Stimulated activated CD8-positive, alpha-beta memory T cell treated with anti-CD3 and anti-CD28 coated beads, Interleukin-2, amount 100 ng/mL, for 48 hours (primary cell): ENCODE measurements at regions not wholly inside any gene's neighbourhood (a gene's known extent, or its start where the extent isn't known, plus 50 kb on each side); places are given as distances from the start of the nearest gene placed in this dataset.
"Not testable (repeated sequence)": the region's sequence is repeated elsewhere in the genome, so short reads cannot be mapped to it uniquely, and the experiment has no call there.

Source experiments
- DNase-seq, 2 donors: peaks; one replicate each; pipeline ENCODE4 v3.0.0-alpha.2; 2020; ENCODE audit warnings: low read depth in 2 of 2

DNA sequence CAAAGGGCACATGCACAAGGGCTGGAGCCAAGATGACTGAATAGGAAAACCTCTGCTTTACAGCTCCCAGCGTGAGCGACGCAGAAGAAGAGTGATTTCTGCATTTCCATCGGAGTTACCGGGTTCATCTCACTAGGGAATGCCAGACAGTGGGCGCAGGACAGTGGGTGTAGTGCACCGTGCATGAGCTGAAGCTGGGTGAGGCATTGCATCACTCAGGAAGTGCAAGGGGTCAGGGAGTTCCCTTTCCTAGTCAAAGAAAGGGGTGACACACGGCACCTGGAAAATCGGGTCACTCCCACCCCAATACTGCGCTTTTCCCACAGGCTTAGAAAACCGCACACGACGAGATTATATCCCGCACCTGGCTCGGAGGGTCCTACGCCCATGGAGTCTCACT, 64.5 kb upstream of the HTR1E start:
- not testable (repeated sequence) for DNase-seq

DNA sequence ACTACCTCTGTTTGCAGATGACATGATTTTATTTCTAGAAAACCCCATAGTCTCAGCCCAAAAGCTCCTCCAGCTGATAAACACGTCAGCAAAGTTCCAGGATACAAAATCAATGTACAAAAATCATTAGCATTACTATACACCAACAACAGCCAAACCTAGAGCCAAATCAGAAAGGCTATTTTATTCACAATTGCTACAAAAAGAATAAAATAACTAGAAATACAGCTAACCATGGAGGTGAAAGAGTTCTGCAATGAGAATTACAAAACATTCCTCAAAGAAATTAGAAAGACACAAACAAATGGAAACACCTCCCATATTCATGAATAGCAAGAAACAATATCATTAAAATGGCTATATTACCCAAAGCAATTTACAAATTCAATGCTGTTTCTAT, 65.6 kb upstream of the HTR1E start:
- DNase-seq: no peak

DNA sequence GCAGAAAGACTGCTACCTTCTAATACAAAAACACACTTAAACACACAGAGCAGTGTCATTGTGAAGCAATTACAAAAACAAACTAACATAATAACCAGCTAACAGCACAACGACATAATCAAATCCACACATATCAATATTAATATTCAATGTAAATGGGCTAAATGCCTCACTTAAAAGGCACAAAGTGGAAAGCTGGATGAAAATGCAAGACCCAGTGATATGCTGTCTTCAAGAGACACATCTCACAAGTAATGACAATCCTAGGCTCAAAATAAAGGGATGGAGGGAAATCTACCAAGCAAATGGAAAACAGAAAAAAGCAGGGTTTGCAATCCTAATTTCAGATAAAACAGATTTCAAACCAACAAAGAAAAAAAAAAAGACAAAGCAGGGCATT, 67.8 kb upstream of the HTR1E start:
- DNase-seq: no peak

DNA sequence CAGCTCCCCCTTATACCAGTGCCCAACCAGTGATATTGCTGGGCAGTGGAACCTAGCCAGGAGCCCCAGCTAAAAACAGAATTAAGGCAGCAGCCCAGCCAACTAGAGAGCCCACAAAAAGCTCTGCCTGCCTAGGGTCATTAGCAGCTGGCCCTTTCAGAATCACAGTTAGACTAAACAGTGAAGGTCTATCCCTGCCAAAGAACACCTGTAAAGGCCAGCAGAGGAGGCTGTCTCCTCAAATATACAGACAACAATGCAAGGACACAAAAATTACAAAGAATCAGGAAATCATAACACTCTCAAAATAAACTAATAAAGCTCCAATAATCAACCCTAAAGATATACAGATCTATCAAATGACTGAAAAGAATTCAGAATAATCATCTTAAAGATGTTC, 77.8 kb upstream of the HTR1E start:
- DNase-seq: no peak

DNA sequence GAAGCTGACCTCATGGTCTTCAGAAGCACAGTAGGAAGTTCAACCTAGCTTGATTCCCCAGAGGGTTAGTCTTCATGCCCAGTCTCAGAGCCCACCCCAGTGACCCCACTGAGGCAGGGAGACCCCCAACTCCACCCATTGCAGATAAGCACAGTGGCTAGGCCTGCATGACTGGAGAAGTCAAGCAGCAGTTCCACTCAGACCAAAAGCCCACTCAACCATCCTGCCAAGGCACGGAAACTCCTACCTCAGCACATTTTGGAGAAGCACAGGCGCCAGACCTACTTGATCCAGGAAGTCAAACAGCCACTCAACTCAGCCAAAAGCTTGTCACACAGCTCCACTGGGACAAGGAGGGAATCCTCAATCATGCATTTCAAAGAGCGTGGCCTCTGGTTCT, 78.4 kb upstream of the HTR1E start:
- no peak for DNase-seq

DNA sequence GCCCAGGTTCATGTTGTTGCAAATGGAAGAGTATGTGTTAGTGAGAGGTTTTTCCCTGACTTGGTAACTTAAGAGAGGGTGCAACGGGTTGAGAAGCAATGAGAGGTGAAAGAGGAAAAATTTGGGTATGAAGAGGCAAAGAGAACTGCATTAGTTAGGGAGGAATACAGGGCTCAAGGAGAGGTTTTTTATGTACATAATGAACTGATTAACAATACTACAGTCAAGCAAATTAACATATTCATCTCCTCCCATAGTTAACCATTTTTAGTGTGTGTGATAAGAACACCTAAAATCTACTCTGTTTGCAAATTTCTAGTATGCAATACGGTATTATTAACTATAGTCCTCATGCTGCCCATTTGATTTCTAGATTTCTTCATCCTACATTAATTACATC, 79.5 kb upstream of the HTR1E start:
- no peak for DNase-seq

DNA sequence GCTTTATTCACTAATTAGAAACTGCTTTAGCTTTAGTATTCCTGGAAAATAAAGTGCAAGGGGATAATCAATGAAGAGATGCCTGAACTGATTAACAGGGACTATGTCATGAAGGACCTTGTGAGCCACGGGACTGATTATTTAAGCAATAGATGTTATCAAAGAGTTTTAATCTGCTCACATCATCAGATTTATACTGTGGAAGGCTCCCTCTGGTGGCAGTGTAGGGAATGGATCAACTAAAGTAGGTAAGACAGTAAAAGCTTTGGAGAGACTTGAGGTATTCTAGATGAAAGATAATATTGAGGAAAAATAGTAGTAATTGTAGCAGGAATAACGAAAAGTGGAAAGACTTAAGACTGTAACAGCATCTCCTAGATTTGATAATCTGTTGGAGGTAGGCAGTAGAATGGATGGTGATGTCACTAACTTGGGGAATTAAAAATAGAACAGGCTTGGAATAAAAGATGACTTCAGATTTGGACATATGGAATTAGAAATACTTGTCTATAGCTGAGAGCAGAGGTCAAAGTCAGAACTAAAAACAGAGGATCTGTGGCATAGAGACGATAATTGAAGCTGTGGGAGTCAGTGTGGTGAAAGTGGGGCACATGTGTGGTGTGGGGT, 80.3 kb upstream of the HTR1E start:
- DNase-seq: peak in 1 of 2 donors; percentile 3

DNA sequence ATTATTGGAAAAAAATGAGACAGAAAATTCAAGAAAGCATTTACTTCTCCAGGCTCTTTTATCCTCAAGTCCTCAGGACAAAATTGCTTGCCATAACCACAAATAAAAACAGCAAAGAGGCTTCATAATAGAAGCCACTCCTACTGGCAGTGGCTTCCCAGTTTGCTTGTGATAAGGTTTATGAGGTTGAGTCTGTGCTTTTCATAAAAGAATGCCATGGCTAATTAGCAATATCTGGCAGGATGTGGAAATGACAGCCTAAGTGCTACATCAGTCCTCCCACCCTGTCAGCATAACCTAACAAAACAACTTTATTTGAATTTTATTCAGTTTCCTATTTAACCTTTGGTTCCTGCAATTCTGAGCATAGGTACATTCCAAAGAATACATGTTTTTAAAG, 80.9 kb upstream of the HTR1E start:
- DNase-seq: no peak

DNA sequence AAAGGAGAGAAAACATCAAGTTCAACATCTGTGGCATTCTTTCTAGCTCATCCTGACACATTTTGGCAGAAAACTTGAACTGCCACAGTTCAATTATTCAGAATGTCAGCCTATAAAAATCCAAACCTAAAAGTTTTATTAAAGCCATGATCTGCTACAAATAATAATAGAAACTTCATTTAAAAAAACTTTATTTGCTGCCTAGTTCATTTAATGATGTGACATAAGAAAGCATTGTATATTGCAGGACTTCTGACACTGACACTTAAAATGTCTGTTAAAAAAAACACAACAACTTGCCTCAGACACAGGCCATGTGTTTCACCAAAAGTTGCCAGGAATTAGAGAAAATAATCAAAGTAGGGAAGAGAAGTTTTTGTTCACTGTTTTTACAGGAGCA, 88.3 kb upstream of the HTR1E start:
- no peak for DNase-seq

DNA sequence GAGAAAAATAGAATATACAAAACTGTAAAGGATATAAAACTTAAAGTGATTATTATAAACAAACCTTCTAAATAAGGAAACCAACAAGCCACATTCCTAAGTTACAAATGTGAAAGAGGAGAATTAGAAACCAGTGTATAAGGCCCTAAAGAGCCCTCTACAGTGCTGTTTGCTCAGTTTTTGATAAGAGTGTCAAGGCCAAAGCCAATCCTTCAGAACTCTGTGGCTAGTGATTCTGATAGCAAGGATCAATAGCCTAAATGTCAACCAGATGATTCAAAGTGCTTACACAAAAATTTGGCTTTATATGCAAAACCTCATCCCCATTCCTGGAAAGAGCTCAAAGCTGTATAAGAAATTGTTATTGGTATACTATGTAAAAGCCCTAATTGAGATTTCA, 104.6 kb upstream of the HTR1E start:
- DNase-seq: no peak

DNA sequence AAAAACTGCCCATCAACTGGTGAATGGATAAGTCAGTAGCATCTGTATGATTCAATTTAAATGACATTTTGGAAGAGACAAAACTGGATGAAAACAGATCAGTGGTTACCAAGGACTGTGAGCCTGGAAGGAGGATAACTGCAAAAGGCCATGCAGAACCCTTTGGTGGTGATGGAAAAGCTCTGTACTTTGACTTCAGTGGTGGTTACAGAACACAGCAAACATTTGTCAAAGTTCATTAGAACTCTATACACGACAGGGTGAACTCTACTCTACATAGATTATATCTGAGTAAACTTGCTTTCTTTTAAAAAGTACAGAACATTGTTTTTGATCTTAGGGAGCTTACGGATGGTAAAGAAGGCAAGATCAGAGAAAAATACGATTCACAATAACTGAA, 111.9 kb upstream of the HTR1E start:
- DNase-seq: no peak

DNA sequence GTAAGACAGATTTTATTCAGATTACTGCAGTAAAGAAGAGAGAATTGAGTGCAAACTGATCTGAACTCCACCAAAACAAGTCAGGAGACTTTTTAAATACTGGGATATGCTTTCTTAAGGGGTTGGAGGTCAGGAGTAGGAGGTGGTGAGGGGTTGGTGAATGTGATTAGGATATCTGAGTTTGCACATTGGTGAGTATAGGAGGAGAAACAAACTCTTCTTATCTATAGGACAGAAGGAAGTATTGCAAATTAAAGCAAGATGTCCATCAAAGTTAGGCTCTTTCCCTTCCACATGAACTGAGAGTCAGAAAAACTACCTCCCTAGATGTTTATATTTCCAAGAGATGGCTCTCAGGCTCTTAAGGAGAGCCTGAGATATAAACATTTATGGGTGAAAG, 114.6 kb upstream of the HTR1E start:
- no peak for DNase-seq

DNA sequence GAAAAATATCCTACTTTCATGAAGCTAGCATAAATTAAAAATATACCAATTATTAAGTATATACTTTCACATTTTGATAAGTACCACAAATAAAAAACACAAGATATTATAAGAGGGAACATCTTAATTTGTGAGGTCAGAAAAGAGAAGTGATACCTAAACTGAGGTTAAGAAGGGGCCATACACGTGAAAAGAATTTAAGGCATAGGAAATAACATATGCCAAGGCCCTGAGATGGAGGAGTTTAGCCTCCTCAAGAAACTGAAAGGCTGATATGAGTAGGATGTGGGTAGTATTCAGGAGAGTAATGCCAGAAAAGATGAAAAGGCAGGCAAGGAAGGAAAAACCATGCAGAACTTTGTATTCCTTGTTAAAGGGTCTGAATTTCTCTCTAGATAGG, 116.6 kb upstream of the HTR1E start:
- DNase-seq: no peak

DNA sequence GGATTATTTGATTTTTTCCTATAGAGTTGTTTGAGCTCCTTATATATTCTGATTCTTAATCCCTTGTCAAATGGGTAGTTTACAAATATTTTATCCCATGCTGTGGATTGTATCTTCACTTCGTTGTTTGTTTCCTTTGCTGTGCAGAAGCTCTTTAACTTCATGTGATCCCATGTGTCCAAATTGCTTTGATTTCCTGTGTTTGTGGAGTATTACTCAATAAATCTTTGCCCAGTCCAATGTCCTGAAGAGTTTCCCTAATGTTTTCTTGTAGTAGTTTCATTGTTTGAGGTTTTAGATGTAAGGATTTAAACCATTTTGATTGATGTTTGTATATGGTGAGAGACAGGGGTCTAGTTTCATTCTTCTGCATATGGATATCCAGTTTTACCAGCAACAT, 143.7 kb upstream of the HTR1E start:
- DNase-seq: no peak

DNA sequence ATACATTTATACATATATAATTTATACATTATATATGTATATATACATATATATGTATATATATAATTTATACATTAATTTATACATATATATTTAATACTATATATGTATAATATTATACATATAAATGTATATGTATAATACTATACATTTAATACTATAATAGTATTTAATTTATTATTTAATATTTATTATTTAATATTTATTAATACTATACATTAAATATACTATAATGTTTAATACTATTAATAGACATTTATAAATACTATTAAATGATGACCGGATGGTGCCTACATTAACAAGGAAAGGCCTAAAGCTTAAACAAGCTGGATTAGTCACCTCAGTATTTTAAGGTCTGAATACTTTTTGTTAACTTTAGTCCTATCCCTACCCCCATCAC, 145.9 kb upstream of the HTR1E start:
- DNase-seq: no peak

DNA sequence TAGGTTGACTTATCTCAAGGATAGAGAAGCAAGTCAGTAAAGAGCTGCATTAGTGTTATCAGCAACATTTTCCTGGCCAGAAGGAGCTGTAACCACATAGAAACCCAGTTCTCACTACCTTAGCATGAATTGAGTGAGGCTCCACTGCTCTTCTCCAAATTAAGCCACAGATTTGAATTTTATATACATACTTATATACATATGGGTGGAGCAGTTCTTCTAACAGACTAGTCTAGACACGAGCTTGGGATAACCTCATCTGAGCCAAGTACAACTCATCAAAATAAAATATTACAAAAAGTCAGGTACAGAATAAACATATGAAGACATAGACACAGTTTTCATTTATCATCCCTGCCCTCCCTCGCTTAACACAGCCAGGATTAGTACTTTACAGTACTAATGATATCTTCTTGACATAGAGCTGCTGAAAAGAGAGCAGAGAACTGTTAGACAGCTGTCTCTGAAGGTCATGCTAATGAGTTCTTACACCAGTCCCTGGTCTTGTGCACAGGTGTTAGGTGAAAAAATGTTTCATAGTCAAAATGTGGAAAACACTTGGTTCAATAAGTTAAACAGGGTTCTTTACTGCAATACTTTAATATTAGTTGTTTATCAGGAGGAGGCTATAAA, 147.4 kb upstream of the HTR1E start:
- DNase-seq: no peak

DNA sequence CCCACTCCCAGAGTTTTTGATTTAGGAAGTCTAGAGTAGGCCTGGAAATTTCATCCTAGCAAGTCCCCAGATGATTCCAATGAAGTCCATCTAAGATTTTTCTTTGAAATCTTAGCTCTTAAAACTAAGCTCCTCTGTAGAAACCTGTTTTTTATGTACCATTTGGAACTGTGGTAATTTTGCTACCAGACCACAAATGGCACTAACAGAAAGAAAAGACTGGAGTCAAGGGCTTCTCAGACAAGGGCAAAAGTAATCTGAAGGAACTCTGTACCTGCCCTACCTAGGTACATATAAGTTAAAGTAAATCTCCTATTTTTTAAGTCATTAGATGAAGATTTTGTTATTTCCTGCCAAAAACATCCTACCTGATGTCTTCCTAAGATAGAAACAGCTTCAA, 155.0 kb upstream of the HTR1E start:
- DNase-seq: no peak

DNA sequence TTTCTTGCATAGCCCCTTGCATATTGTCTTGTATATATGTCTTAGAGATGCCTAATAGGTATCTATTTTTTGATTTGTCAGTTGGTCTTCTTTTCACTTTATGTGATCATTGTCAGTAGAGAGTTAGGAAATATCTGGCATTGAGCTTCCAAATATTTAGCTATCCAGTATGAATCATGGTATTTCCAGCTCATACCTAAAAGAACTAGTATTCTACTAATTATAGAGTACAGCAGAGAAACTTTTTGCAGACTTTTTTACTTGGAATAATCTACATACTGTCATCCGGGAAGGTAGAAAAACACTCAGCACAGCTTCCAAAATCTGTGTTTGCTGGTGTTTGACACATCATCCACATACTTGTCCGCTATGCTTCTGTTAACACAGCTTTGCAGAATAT, 156.4 kb upstream of the HTR1E start:
- no peak for DNase-seq

DNA sequence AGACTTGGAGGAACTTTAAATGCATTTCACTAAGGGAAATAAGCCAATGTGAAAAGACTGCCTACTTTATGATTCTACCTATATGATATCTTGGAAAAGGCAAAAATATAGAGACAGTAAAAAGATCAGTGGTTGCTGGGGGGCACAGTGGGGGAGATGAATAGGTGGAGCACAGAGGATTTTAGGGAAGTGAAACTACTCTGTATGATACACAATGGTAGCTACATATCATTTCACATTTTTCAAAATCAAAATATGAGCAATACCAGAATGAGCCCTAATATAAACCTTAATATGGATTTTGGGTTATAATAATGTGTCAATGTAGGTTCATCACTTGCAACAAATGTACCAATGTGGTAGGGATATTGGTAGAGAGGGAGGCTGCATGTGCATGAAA, 161.4 kb upstream of the HTR1E start:
- DNase-seq: no peak

DNA sequence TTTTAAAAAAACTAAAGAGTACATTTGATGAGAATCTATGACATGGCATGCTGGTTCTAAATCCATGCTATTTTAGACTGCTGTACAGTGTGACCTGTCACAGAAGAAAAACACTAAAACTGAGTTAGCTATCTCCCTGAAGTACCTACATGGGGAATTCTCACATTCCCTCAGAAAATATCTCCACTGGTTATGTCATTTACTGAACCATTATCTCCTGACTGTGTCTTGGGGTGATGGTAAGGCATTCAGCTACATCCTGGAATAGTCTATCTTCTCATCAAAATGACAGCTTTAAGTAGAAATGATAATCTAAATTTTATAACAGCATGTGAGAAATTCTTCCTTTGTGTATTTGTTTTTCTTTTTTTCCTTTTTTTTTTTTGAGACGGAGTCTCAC, 172.1 kb upstream of the HTR1E start:
- DNase-seq: no peak

DNA sequence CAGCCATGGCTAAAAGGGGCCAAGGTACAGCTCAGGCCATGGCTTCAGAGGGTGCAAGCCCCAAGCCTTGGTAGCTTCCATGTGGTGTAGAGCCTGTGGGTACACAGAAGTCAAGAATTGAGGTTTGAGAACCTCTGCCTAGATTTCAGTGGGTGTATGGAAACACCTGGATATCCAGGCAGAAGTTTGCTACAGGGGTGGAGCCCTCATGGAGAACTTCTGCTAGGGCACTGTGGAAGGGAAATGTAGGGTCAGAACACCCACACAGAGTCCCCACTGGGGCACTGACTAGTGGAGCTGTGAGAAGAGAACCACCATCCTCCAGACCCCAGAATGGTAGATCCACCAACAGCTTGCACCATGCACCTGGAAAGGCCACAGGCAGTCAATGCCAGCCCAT, 177.4 kb upstream of the HTR1E start:
- DNase-seq: not testable (repeated sequence)

DNA sequence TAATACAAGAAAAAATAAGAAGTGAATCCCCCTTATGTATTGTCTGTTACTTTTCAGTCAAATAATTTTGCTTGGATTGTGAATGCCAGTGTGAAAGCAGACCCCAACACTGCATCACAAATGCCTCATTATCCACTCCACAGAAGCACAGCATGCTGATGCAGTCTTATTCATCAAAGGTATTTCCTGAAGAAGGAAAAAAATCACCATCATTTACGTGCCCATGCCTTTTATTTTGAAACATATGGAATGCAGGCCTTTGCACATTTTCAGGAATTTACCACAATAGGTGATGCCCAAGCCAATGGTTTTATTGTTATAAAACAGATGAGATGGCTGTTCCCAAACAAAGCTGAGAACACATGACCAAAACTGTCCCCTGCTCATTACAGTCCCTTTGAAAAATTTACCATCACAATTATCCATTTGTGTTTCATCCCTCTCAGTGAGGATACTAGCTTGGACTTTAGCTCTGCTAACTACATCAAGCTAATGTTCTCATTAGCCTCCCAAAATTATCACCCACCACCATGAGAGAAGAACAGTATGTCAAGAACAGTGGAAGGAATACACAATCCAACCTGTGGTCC, 180.6 kb upstream of the HTR1E start:
- no peak for DNase-seq

DNA sequence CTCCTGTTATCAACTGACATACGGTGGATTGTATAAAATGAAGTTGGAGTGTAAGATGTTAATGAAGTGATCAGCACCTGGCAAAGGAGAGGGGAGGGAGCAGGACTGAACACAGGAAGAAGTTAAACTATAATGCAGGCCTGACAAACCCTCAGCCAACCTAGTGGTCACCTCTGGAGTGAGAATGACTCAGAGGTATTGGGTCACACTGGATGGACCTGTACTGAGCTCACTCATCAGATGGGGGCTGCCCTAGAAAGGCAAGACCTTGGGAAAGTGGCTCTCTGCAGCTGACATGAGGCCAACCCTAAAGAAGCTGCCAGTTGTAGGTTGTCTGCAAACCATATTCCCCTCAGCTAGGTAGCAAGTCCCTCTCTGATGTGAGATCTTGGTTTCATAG, 193.3 kb upstream of the HTR1E start:
- no peak for DNase-seq

DNA sequence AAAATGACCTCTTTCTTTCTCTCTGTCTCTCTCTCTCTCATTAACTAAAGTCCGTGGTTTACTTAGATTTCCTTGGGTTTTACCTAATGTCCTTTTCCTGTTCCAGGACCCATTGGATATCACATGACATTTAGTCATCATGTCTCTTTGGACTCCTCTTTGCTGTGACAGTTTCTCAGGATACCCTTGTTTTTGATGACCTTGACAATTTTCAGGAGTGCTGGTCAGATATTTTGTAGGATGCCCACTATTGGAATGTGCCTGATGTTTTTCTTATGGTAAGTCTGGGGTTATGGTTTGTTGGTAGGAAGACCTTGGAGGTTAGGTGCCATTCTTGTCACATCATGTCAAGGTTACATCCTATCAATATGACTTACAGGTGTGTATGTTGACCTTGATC, 199.2 kb upstream of the HTR1E start:
- no peak for DNase-seq
